Hepatic stellate cell (primary cell): ENCODE measurements at regions not wholly inside any gene's neighbourhood (a gene's known extent, or its start where the extent isn't known, plus 50 kb on each side); places are given as distances from the start of the nearest gene placed in this dataset.
"Not testable (repeated sequence)": the region's sequence is repeated elsewhere in the genome, so short reads cannot be mapped to it uniquely, and the experiment has no call there.

ENCODE experiments used
- DNase-seq: peaks from one replicate; pipeline ENCODE4 v3.0.0; 2011; ENCODE audit warnings: low spot score

DNA sequence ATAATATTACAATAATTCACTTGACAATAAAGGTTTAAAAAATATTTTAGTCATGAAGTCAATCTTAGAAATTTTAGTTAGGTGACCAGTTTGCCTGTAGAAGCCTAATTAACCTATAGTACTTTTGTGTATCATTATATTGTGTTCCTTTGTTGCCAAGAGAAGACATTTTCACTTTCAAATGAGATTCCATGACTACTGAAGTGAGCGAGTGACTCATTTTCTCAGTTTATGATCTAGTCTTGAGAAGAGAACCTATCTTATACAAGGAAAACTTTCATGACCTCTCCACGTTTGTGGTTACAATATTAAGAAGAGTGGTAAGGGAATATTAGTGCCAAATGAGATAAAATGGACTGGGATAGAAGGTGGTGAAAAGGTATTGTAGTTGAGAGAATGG, 423.9 kb upstream of the CHORDC1 start:
- DNase-seq = no peak

- no peak for DNase-seq
These were observed 423.4 kb upstream of the CHORDC1 start for GRCh38 chr11:90646266-90646665.

DNA sequence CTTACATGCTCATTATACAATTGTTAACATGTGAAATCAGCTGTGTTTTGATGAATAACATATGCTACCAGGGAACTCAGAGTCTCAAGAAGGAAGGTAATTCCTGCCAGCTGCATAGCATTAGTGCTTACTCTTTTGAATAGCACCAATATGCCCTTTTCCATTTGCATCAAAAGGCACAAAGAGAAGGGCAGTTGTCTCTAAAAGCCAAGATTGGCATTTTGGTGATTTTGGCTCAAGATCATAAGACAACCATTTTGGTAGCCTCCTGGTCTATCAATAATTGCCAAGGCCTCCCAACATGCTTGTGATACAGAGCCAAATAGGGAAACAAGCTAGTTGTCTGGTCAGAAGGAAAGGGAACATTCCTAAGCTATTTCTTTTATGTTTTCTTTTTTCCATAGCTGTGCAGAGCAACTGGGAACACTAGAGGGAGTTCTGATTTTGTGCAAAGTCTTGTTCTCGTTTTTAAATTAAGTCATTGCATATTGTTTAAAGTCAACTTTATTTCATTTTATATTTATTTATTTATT, 416.7 kb upstream of the CHORDC1 start:
- peak; percentile 0 for DNase-seq

DNA sequence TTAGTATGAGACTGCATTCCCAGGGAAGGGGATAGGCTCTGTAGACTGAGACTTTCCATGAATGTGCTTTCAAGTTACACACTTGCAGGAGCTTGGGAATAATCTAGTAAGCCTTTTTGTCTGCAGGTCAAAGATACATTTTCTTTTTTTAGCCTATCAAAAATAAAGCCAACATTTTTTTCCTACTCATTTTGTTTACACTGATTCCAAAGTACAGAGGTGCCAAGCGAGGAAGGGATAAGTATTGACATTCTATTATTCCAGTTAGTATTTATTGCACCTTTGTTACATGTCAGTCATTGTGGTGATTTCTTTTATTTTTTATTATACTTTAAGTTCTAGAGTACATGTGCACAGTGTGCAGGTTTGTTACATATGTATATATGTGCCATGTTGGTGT, 413.0 kb upstream of the CHORDC1 start:
- DNase-seq = no peak

DNA sequence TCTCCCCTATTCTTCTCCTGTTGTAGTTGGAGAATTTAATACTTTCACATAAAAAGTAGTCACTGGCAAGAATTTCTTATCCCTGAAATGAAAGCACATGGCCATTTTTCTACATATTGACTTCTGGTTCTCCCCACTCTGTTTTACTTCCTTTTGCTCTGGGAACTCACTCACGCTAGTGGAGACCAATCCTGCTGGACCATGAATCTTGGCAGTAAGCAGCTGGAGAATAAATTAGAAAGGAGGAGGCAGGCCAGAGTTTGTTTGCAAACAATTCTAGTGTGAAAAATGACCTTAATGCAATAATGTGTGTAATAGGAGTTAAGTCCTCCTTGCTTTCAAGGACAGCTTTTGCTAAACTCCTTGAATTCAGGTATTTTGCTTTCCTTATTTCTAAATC, 412.3 kb upstream of the CHORDC1 start:
- DNase-seq = no peak

- no peak for DNase-seq
These were observed 407.3 kb upstream of the CHORDC1 start for GRCh38 chr11:90630176-90630575.

DNA sequence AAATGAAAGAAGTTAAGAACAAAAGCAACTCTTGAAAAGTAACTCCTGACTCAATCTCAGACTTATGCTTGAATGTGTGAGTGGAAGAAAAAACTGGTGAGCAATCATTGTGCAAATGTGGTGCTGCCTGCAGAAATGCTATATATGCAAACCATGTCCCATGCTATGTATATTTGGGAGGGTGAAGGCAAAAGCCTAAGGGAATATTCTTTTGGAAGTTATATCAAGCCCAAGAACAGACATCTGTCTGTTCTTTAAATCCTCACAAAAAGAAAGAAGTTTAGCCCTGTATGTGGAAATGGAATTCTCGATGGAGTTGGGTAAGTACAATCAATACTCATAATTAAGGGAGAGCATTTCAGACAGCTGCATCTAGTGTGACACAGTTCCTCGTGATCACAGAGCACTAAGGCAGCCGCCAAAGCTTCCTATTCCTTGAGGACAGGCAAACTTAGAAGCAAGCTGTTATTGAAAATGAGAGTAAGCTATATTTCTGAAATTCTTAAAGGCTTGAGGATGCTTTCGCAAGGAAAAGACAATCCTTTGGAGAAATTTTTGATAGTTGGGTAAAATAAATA, 406.5 kb upstream of the CHORDC1 start:
- DNase-seq = no peak

GRCh38 chr11:90614318-90614717, 391.5 kb upstream of the CHORDC1 start:
- DNase-seq = no peak

GRCh38 chr11:90613037-90613436, 390.2 kb upstream of the CHORDC1 start:
- not testable (repeated sequence) for DNase-seq

- no peak for DNase-seq
These were observed 383.9 kb upstream of the CHORDC1 start for GRCh38 chr11:90606721-90607120.

GRCh38 chr11:90601261-90601660, 378.4 kb upstream of the CHORDC1 start:
- DNase-seq = no peak

- DNase-seq = no peak
These were observed 371.8 kb upstream of the CHORDC1 start for GRCh38 chr11:90594658-90595057.

GRCh38 chr11:90593099-90593498, 370.2 kb upstream of the CHORDC1 start:
- no peak for DNase-seq

DNA sequence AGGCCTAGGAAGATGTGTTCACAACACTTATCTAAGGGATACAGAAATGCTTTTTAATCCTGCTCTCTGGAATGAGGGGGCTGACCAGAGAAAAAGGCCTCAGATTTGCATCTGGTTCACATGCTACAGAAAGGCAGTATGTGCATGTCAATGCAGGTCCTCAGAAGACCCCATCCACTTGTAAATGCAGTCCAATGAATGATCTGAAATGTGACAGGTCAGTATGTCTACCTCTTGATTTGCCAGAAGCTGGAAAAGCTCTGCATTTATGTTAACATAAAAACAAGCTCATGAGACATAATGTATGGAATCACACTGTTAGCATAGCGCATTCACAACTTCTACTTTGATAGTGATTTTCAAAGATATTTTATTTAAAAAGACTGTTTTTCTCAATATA, 367.4 kb upstream of the CHORDC1 start:
- no peak for DNase-seq

DNA sequence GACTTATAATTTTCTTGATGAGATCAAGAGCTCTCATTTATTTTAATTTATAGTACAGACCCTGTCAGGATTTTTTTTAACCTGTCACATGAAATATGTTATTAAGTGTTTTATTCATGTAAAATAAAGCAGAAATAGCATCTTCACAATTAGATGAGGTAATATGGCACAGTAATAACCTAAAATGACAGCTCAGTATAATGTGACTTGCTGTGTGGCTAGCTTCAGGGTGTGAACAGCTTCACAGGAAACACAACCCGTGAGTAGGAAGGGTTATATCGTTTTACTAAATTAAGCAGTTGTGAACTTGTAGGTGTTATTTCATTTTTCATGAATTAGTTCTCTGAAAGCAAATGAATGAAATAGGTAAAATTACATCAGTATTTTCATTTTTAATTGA, 366.9 kb upstream of the CHORDC1 start:
- DNase-seq = no peak

- DNase-seq = no peak
These were observed 365.0 kb upstream of the CHORDC1 start for GRCh38 chr11:90587896-90588295.

- no peak for DNase-seq
These were observed 362.6 kb upstream of the CHORDC1 start for GRCh38 chr11:90585491-90585890.

DNA sequence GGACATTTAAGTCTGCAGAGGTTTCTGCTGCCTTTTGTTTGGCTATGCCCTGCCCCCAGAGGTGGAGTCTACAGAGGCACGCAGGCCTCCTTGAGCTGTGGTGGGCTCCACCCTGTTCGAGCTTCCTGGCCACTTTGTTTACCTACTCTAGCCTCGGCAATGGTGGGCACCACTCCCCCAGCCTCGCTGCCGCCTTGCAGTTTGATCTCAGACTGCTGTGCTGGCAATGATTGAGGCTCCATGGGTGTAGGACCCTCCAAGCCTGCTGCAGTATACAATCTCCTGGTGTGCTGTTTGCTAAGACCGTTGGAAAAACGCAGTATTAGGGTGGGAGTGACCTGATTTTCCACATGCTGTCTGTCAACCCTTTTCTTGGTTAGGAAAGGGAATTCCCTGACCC, 360.1 kb upstream of the CHORDC1 start:
- not testable (repeated sequence) for DNase-seq

DNA sequence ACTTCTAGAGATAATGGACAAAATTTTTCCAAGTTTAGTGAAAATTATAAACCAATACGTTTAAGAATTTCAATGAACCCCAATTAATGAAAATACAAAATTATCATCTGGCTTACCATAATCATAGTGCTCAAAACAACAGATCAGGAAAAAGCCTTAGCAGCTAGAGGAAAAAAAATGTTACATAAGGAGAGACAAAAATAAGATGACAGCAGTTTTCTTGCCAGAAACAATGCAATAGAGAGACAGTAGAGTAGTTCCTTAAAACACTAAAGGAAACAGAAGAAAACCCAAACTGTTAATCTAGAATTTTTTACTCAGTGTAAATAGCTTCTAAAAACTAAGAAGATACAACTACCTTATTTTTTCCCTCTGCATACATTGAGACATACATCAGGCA, 341.7 kb upstream of the CHORDC1 start:
- DNase-seq = no peak

- DNase-seq = no peak
These were observed 335.5 kb upstream of the CHORDC1 start for GRCh38 chr11:90558328-90558865.

DNA sequence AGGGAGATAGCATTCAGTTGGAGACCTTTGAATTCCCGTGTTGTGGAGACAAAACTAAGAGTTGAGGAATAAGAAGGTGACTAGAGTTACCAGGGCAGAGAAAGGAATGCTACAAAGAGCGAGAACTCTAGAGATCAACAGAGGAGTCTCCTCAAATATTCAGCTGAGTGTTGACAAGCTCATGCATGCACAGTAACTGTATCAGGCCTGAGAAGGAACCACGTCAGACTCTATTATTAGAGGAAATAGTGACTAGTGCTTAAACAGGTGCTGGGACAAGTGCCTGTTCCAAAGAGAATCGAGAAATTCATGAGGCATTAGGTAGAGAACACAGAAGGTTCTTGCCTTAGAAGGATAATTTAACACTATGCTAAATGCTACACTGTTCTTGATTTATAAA, 333.8 kb upstream of the CHORDC1 start:
- no peak for DNase-seq

DNA sequence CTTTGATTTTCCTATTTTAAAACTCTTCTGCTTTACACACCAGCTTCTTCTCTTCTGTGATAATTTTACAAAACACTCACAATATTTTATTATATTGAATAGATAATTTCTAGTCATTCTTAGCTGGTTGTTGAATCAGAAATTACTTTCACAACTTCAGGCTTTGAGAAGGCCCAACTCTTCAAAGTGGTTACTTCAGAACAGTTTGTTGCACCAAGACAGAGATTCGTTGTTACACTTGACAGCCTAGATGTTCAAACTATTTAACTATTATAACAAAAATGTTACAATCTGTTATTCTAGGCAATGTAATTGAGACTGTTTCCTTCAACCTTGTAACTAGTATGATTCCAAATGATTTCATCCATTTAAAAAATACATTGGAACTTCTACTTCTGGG, 333.2 kb upstream of the CHORDC1 start:
- no peak for DNase-seq

DNA sequence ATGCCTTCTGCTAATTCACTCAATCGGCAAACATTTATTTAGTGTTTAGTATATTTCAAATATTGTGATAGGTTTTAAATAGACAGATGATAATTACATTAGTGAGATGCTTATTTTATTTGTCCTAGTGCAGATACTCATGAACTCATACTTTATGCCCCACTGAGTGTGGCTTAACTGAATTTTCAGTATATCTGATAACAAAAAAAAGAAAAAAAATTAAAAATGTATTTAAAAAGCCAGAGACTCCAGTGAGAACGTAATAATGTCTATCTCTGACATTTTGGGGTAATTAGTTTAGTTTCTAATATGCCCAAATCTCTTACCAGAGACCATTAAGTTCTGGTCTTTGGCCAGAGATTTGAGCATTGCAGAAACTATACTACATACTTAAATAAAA, 332.6 kb upstream of the CHORDC1 start:
- no peak for DNase-seq

- no peak for DNase-seq
These were observed 319.2 kb upstream of the CHORDC1 start for GRCh38 chr11:90542092-90542491.
